IMR-90 (cell line): ENCODE measurements at regions not wholly inside any gene's neighbourhood (a gene's known extent, or its start where the extent isn't known, plus 50 kb on each side); places are given as distances from the start of the nearest gene placed in this dataset.
A peak's percentile ranks its signal among the peaks of the same experiment; 100 is the strongest.

Experiments
- ATAC-seq: fragments of 200-7000 bp; cut with Tn5 transposase; 2 replicates; pipeline ENCODE4 v1.9.1; 2020; ENCODE audit warnings: low read depth, mild to moderate bottlenecking, moderate library complexity
- BruUV-seq: library from RNA; stranded (reverse); fragments of 400-500 nt; replicated peaks from 2 replicates; lab custom pipeline; 2021; lab: Mats Ljungman, UMichigan
- CTCF ChIA-PET: fragments of 300-600 bp; formaldehyde crosslinking; extraction: SDS; loops from one replicate; lab custom pipeline; 2021; ENCODE audit warnings: antibody characterized with exemption; lab: Yijun Ruan, JAX
- POLR2A ChIA-PET: fragments of 300-600 bp; sonication (Branson Sonifier 250); formaldehyde crosslinking; loops from one replicate; lab custom pipeline; 2022; ENCODE audit warnings: antibody characterized with exemption; ENCODE audit not compliant: unreplicated experiment; lab: Charles Lee
- DNase-seq: peaks from one replicate; pipeline ENCODE4 v3.0.0; 2013
- H2AFZ ChIP-seq: replicated peaks from 2 replicates; pipeline ENCODE3; 2013; ENCODE audit warnings: low read length, mild to moderate bottlenecking; ENCODE audit not compliant: poor library complexity
- H2AK5ac ChIP-seq: 2 replicates; pipeline ENCODE4 v1.6.1; 2013; ENCODE audit warnings: low read depth, low read length, inconsistent platforms
- H2AK9ac ChIP-seq: replicated peaks from 2 replicates; pipeline ENCODE3; 2013; ENCODE audit warnings: mild to moderate bottlenecking, low read depth, low read length, moderate library complexity; ENCODE audit not compliant: poor library complexity
- H2BK120ac ChIP-seq: 2 replicates; pipeline ENCODE4 v1.6.1; 2013; ENCODE audit warnings: low read depth, low read length, inconsistent platforms
- H2BK15ac ChIP-seq: 3 replicates; pipeline ENCODE4 v1.6.1; 2013; ENCODE audit warnings: low read depth, low read length, inconsistent platforms
- H2BK20ac ChIP-seq: 2 replicates; pipeline ENCODE4 v1.6.1; 2013; ENCODE audit warnings: low read depth, mild to moderate bottlenecking, inconsistent platforms, low read length, moderate library complexity
- H2BK5ac ChIP-seq: 2 replicates; pipeline ENCODE4 v1.6.1; 2013; ENCODE audit warnings: mild to moderate bottlenecking, low read depth, low read length, inconsistent platforms; ENCODE audit not compliant: poor library complexity, severe bottlenecking
- H3K14ac ChIP-seq: replicated peaks from 2 replicates; pipeline ENCODE4 v1.6.1; 2013; ENCODE audit warnings: low read depth, low read length, inconsistent platforms
- H3K18ac ChIP-seq: 2 replicates; pipeline ENCODE4 v1.6.1; 2013; ENCODE audit warnings: low read depth, low read length, control low read depth
- H3K23ac ChIP-seq: 2 replicates; pipeline ENCODE4 v1.6.1; 2013; ENCODE audit warnings: low read depth, low read length, inconsistent platforms
- H3K27ac ChIP-seq: 2 replicates; pipeline ENCODE4 v1.5.1; 2013; ENCODE audit warnings: mild to moderate bottlenecking, control low read depth, low read length; ENCODE audit not compliant: insufficient read depth
- H3K27me3 ChIP-seq: 2 replicates; pipeline ENCODE4 v1.6.1; 2013; ENCODE audit warnings: low read length; ENCODE audit not compliant: control insufficient read depth, insufficient read depth
- H3K36me3 ChIP-seq: 2 replicates; pipeline ENCODE4 v1.6.1; 2013; ENCODE audit warnings: low read length, mixed read lengths; ENCODE audit not compliant: control insufficient read depth, insufficient read depth
- H3K4ac ChIP-seq: 2 replicates; pipeline ENCODE4 v1.6.1; 2013; ENCODE audit warnings: low read depth, low read length, inconsistent platforms
- H3K4me1 ChIP-seq: 2 replicates; pipeline ENCODE4 v1.6.1; 2013; ENCODE audit warnings: low read length, mixed read lengths; ENCODE audit not compliant: control insufficient read depth, insufficient read depth
- H3K4me2 ChIP-seq: 2 replicates; pipeline ENCODE4 v1.6.1; 2013; ENCODE audit warnings: low read depth, mild to moderate bottlenecking, control low read depth, low read length, moderate library complexity
- H3K4me3 ChIP-seq: 2 replicates; pipeline ENCODE4 v1.5.1; 2013; ENCODE audit warnings: low read depth, mild to moderate bottlenecking, control low read depth, low read length, moderate library complexity; ENCODE audit not compliant: insufficient read depth
- H3K56ac ChIP-seq: 2 replicates; pipeline ENCODE4 v1.6.1; 2013; ENCODE audit warnings: low read length, inconsistent platforms; ENCODE audit not compliant: insufficient read depth; ENCODE audit errors: extremely low read depth
- H3K79me1 ChIP-seq, 2 experiments: 2 replicates each; pipeline ENCODE4 v1.6.1; 2013; ENCODE audit warnings: low read length in 2 of 2, inconsistent platforms in 1 of 2, low read depth in 1 of 2
- H3K9ac ChIP-seq: 2 replicates; pipeline ENCODE4 v1.6.1; 2013; ENCODE audit warnings: low read depth, low read length, control low read depth
- H3K9me1 ChIP-seq: 2 replicates; pipeline ENCODE4 v1.6.1; 2013; ENCODE audit warnings: low read length, inconsistent platforms; ENCODE audit not compliant: insufficient read depth
- H3K9me3 ChIP-seq: 2 replicates; pipeline ENCODE4 v1.6.1; 2013; ENCODE audit warnings: low read length; ENCODE audit not compliant: control insufficient read depth, insufficient read depth
- H4K20me1 ChIP-seq: 2 replicates; pipeline ENCODE4 v1.6.1; 2013; ENCODE audit warnings: low read length, inconsistent platforms; ENCODE audit not compliant: insufficient read depth
- H4K5ac ChIP-seq: 2 replicates; pipeline ENCODE4 v1.6.1; 2013; ENCODE audit warnings: mild to moderate bottlenecking, low read depth, low read length, control low read depth
- H4K8ac ChIP-seq, 2 experiments: 2 replicates each; pipeline ENCODE4 v1.6.1; 2013; ENCODE audit warnings: low read depth in 2 of 2, low read length in 2 of 2, control low read depth in 1 of 2, inconsistent platforms in 1 of 2
- H4K91ac ChIP-seq: 2 replicates; pipeline ENCODE4 v1.6.1; 2013; ENCODE audit warnings: low read depth, low read length, inconsistent platforms; ENCODE audit not compliant: insufficient read depth
- CEBPB ChIP-seq: IDR thresholded peaks from 2 replicates; pipeline ENCODE4 v1.6.1; 2012; ENCODE audit warnings: low read depth, low read length, improper control_type of control experiment
- CTCF ChIP-seq: conservative IDR thresholded peaks from 2 replicates; pipeline ENCODE4 v1.5.1; 2012; ENCODE audit warnings: mild to moderate bottlenecking, low read depth, low read length, improper control_type of control experiment
- RAD21 ChIP-seq: IDR thresholded peaks from 2 replicates; pipeline ENCODE4 v1.6.1; 2012; ENCODE audit warnings: low read length, improper control_type of control experiment
- RFX5 ChIP-seq: IDR thresholded peaks from 2 replicates; pipeline ENCODE4 v1.8.0; 2012; ENCODE audit warnings: low read depth, mild to moderate bottlenecking, low read length, moderate library complexity
- dilution Hi-C: fragments of 300-500 bp; cut with HindIII; formaldehyde crosslinking; loops from one replicate; pipeline ENCODE4 v1.14.3; 2018; ENCODE audit warnings: low sequenced_read_pairs; ENCODE audit not compliant: unreplicated experiment
- in situ Hi-C: fragments of 300-500 bp; cut with MboI; formaldehyde crosslinking; loops from 3 replicates; pipeline ENCODE4 v1.14.3; 2019; ENCODE audit warnings: low sequenced_read_pairs, inconsistent platforms, mixed read lengths
- intact Hi-C: fragments of 100-400 bp; cut with micrococcal nuclease; formaldehyde crosslinking; loops from 2 replicates; pipeline ENCODE4 v1.10.0; 2022

GRCh38 chr4:177127658-177128057 lies 182.0 kb upstream of the NEIL3 start:
- Histone ChIP-seq H2AK9ac (no peak overlapping the region), H3K4me2 (no peak overlapping the region), H3K27me3 (no peaks in the 10 kb centered on the region), H3K18ac (peak overlapping the region; percentile 70; the same call in 1 of the 2 replicates), H4K20me1 (no peaks in the 10 kb centered on the region), H2AFZ (no peak overlapping the region), H3K36me3 (no peaks in the 10 kb centered on the region), H3K27ac (no peak overlapping the region), H2BK15ac (no peak overlapping the region), H3K4me3 (no peak overlapping the region), H3K14ac (no peak overlapping the region), H4K91ac (no peak overlapping the region), H4K5ac (peak overlapping the region; percentile 59; the same call in 1 of the 2 replicates), H4K8ac (no peak overlapping the region; a peak in 1 of 4 replicates), H3K23ac (no peak overlapping the region), H2BK20ac (no peak overlapping the region; the same call in 1 of the 2 replicates), H3K4ac (no peak overlapping the region), H2BK5ac (peak overlapping the region; percentile 97), H2BK120ac (no peak overlapping the region), H3K56ac (no peak overlapping the region), H3K9me3 (peaks cover 12% of the 10 kb centered on the region), H3K79me1 (no peaks in the 10 kb centered on the region), H3K4me1 (peaks cover 2% of the 10 kb centered on the region; the same call in 1 of the 2 replicates), H3K9ac (no peak overlapping the region), H3K9me1 (0 out of 2 replicates have a peak, but pooled peaks cover 3% of the 10 kb centered on the region), H2AK5ac (no peak overlapping the region)
- intact Hi-C loops = loop anchor here (5.0 kb wide), 1 partner anchor 40 kb away; no protein-coding TSS in a partner anchor
- dilution Hi-C loops = no loop called here
- in situ Hi-C loops = no loop called here
- DNase-seq = peak; percentile 4
- no peak for ATAC-seq
- BruUV-seq = no TSS peak
- CTCF ChIA-PET = no interaction called here
- POLR2A ChIA-PET = no interaction called here
- TF ChIP-seq RAD21 (no peak), RFX5 (no peak), CEBPB (no peak), CTCF (no peak)
